Endothelial cell of umbilical vein (primary cell): ENCODE measurements at regions not wholly inside any gene's neighbourhood (a gene's known extent, or its start where the extent isn't known, plus 50 kb on each side); places are given as distances from the start of the nearest gene placed in this dataset.

ENCODE experiments used
- BruUV-seq: library from RNA; stranded (reverse); fragments of 400-500 nt; replicated peaks from 2 replicates; lab custom pipeline; 2021; lab: Mats Ljungman, UMichigan
- CTCF ChIA-PET: fragments of 300-600, 350-600 bp; sonication (Branson Sonifier 250); formaldehyde crosslinking; loops from one replicate; lab custom pipeline; 2021; ENCODE audit warnings: antibody characterized with exemption, inconsistent platforms; lab: Charles Lee
- POLR2A ChIA-PET: fragments of 300-600, 350-600 bp; sonication (Branson Sonifier 250); formaldehyde crosslinking; loops from one replicate; lab custom pipeline; 2021; ENCODE audit warnings: antibody characterized with exemption, inconsistent platforms; lab: Charles Lee
- DNase-seq: peaks from one replicate; pipeline ENCODE4 v3.0.0-alpha.2; 2011; ENCODE audit warnings: low read depth, low spot score
- FAIRE-seq: peaks from 2 replicates; lab custom pipeline; 2011; peaks lifted over from hg19 to GRCh38; lab: Jason Lieb, UNC
- H2AFZ ChIP-seq: 2 replicates; pipeline ENCODE4 v1.6.0; 2012; ENCODE audit warnings: low read depth, low read length, control low read depth, inconsistent platforms
- H3K27ac ChIP-seq: 2 replicates; pipeline ENCODE4 v1.5.1; 2011; ENCODE audit warnings: low read depth, mild to moderate bottlenecking, control low read depth, low read length, moderate library complexity; ENCODE audit not compliant: insufficient read depth
- H3K27me3 ChIP-seq, 2 experiments: 2 replicates each; pipeline versions ENCODE4 v1.6.0 to v1.6.1; 2011; ENCODE audit warnings: low read length in 2 of 2, mixed read lengths in 1 of 2; ENCODE audit not compliant: control insufficient read depth in 2 of 2, insufficient read depth in 2 of 2
- H3K36me3 ChIP-seq, 2 experiments: 2 replicates in 1 of 2; 3 replicates in 1 of 2; pipeline ENCODE4 v1.5.1; 2011; ENCODE audit warnings: low read length in 2 of 2, mild to moderate bottlenecking in 1 of 2, moderate library complexity in 1 of 2; ENCODE audit not compliant: control insufficient read depth in 2 of 2, insufficient read depth in 2 of 2; ENCODE audit errors: extremely low read depth in 1 of 2
- H3K4me1 ChIP-seq: 3 replicates; pipeline ENCODE4 v1.5.1; 2011; ENCODE audit warnings: mild to moderate bottlenecking, low read length; ENCODE audit not compliant: control insufficient read depth, insufficient read depth; ENCODE audit errors: extremely low read depth
- H3K4me2 ChIP-seq: 2 replicates; pipeline ENCODE4 v1.6.1; 2011; ENCODE audit warnings: low read length, control low read depth, mixed read lengths; ENCODE audit not compliant: insufficient read depth
- H3K4me3 ChIP-seq, 3 experiments: fragments of 200-600 bp in 1 of 3; sonication (generic), shearing (Covaris generic) in 1 of 3; replicated peaks in 1 of 3; 2 replicates each; pipeline ENCODE4 v1.5.1; 2011 to 2016; ENCODE audit warnings: control low read depth in 3 of 3, low read length in 3 of 3, mild to moderate bottlenecking in 2 of 3, inconsistent platforms in 1 of 3, low read depth in 1 of 3, moderate library complexity in 1 of 3; ENCODE audit not compliant: insufficient read depth in 1 of 3
- H3K79me2 ChIP-seq: 2 replicates; pipeline ENCODE4 v1.6.0; 2012; ENCODE audit warnings: low read length, inconsistent platforms; ENCODE audit not compliant: control insufficient read depth, insufficient read depth
- H3K9ac ChIP-seq: replicated peaks from 2 replicates; pipeline ENCODE3; 2011; ENCODE audit warnings: low read length, control low read depth; ENCODE audit not compliant: insufficient read depth; ENCODE audit errors: extremely low read depth
- H3K9me1 ChIP-seq: replicated peaks from 3 replicates; pipeline ENCODE4 v1.6.0; 2011; ENCODE audit warnings: mild to moderate bottlenecking, low read length; ENCODE audit not compliant: control insufficient read depth, insufficient read depth; ENCODE audit errors: extremely low read depth
- H3K9me3 ChIP-seq: replicated peaks from 2 replicates; pipeline ENCODE4 v1.5.1; 2012; ENCODE audit warnings: low read length, inconsistent platforms; ENCODE audit not compliant: control insufficient read depth, insufficient read depth
- H4K20me1 ChIP-seq: replicated peaks from 2 replicates; pipeline ENCODE3; 2011; ENCODE audit warnings: mild to moderate bottlenecking, low read length; ENCODE audit not compliant: control insufficient read depth, insufficient read depth; ENCODE audit errors: extremely low read depth
- CTCF ChIP-seq, 2 donors: IDR thresholded peaks; 1 replicate in 1 of 2; 2 replicates in 1 of 2; pipeline ENCODE4 v1.5.1; 2011; ENCODE audit warnings: low read length in 2 of 2, mild to moderate bottlenecking in 2 of 2, moderate library complexity in 2 of 2, control low read depth in 1 of 2, inconsistent platforms in 1 of 2, low read depth in 1 of 2; ENCODE audit not compliant: insufficient read depth in 1 of 2; ENCODE audit errors: extremely low read depth in 1 of 2
- EZH2 ChIP-seq: IDR thresholded peaks from 2 replicates; pipeline ENCODE4 v1.6.1; 2012; ENCODE audit warnings: borderline replicate concordance, low read depth, mild to moderate bottlenecking, moderate library complexity, low read length, inconsistent platforms; ENCODE audit not compliant: severe bottlenecking
- FOS ChIP-seq: IDR thresholded peaks from 2 replicates; pipeline ENCODE4 v1.6.1; 2011; ENCODE audit warnings: mild to moderate bottlenecking, low read length, moderate library complexity, borderline replicate concordance; ENCODE audit not compliant: insufficient read depth
- GATA2 ChIP-seq: IDR thresholded peaks from 2 replicates; pipeline ENCODE4 v1.7.0; 2011; ENCODE audit warnings: low read depth, mild to moderate bottlenecking, moderate library complexity, mixed read lengths, low read length; ENCODE audit not compliant: insufficient read length, insufficient read depth
- JUN ChIP-seq: IDR thresholded peaks from 2 replicates; pipeline ENCODE4 v1.6.1; 2011; ENCODE audit warnings: borderline replicate concordance, low read depth; ENCODE audit not compliant: insufficient read length, insufficient read depth
- POLR2A ChIP-seq: IDR thresholded peaks from 2 replicates; pipeline ENCODE4 v1.6.1; 2012; ENCODE audit warnings: low read depth, mild to moderate bottlenecking, control low read depth, low read length
- POLR2AphosphoS5 ChIP-seq: IDR thresholded peaks from 2 replicates; pipeline ENCODE4 v1.6.1; 2012; ENCODE audit warnings: low read depth, mild to moderate bottlenecking, control low read depth, low read length, moderate library complexity; ENCODE audit not compliant: insufficient read depth
- dilution Hi-C: fragments of 300-500 bp; cut with MboI; formaldehyde crosslinking; loops from one replicate; pipeline ENCODE4 v1.15.0; 2019; ENCODE audit warnings: low sequenced_read_pairs; ENCODE audit not compliant: extremely low pct_ligation_motif_present
- intact Hi-C: fragments of 100-400 bp; cut with micrococcal nuclease; formaldehyde crosslinking; loops from one replicate; pipeline ENCODE4 v1.10.0; 2022
- TF ChIP-seq, protein P1 (sequence below): IDR thresholded peaks from 2 replicates; pipeline ENCODE4 v1.6.1; 2011; ENCODE audit not compliant: insufficient read depth, insufficient read length

DNA sequence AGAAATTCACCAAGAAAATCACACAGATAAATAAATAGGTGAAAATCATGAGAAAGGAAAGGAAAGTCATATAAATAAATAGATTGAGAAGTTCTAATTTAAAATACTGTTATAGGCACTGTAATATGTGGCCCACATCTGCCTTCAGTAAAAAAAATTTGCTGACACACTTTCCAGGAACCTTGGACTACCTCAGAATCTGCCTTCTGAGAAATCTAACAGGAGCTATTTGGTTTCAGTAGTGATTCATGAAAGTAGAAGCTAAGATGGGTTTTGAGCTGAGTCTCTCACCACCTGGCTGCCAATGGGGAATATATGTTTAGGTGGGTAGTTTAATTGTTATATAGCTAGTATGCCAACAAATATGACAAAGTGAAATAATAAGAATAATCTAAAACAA is 810.0 kb downstream of the RAB28 start:
- no peak overlapping the region for H3K4me3 ChIP-seq
- BruUV-seq, result no TSS peak
- no peaks in the 10 kb centered on the region for H3K27me3 ChIP-seq
- H3K4me1 ChIP-seq, result no peaks in the 10 kb centered on the region
- CTCF ChIA-PET, result no interaction called here
- H3K9me3 ChIP-seq, result no peaks in the 10 kb centered on the region
- DNase-seq (no peak), FAIRE-seq (no peak)
- intact Hi-C loops, result no loop called here
- H3K79me2 ChIP-seq, result no peaks in the 10 kb centered on the region
- dilution Hi-C loops, result no loop called here
- H2AFZ ChIP-seq, result no peak overlapping the region
- H3K27ac ChIP-seq, result no peak overlapping the region
- H4K20me1 ChIP-seq, result no peaks in the 10 kb centered on the region
- TF ChIP-seq FOS (no peak), EZH2 (no peak), CTCF (IDR thresholded peaks at IDR 0.05; ENCODE audit: extremely low read depth in 1 of 2, insufficient read depth in 1 of 2, low read depth in 1 of 2, low read length in 2 of 2) (no peak)
- no peak overlapping the region for H3K4me2 ChIP-seq
- H3K9me1 ChIP-seq, result no peaks in the 10 kb centered on the region
- no peaks in the 10 kb centered on the region for H3K36me3 ChIP-seq
- POLR2A ChIA-PET, result no interaction called here
- H3K9ac ChIP-seq, result no peak overlapping the region

GRCh38 chr4:12672303-12672702 is 811.8 kb downstream of the RAB28 start:
- ChIA-PET POLR2A (no interaction called here), CTCF (no interaction called here)
- H3K79me2 ChIP-seq, result no peaks in the 10 kb centered on the region
- dilution Hi-C loops (no loop called here), intact Hi-C loops (no loop called here)
- H3K4me3 ChIP-seq, result no peak overlapping the region
- no peak overlapping the region for H3K27ac ChIP-seq
- no peaks in the 10 kb centered on the region for H3K9me1 ChIP-seq
- H2AFZ ChIP-seq, result no peak overlapping the region
- TF ChIP-seq POLR2AphosphoS5 (no peak), CTCF (IDR thresholded peaks at IDR 0.05; ENCODE audit: extremely low read depth in 1 of 2, insufficient read depth in 1 of 2, low read depth in 1 of 2, low read length in 2 of 2) (no peak), FOS (no peak), GATA2 (no peak), EZH2 (no peak), POLR2A (no peak), JUN (no peak)
- TF ChIP-seq, protein P1, sequence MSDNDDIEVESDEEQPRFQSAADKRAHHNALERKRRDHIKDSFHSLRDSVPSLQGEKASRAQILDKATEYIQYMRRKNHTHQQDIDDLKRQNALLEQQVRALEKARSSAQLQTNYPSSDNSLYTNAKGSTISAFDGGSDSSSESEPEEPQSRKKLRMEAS, result no peak
- no peaks in the 10 kb centered on the region for H4K20me1 ChIP-seq
- no peak overlapping the region for H3K4me2 ChIP-seq
- BruUV-seq, result no TSS peak
- H3K4me1 ChIP-seq, result no peaks in the 10 kb centered on the region
- DNase-seq (no peak), FAIRE-seq (no peak)
- no peak overlapping the region for H3K9ac ChIP-seq
- no peaks in the 10 kb centered on the region for H3K36me3 ChIP-seq
- H3K27me3 ChIP-seq, result no peaks in the 10 kb centered on the region
- H3K9me3 ChIP-seq, result no peaks in the 10 kb centered on the region
